Raji (cell line): ENCODE measurements at regions not wholly inside any gene's neighbourhood (a gene's known extent, or its start where the extent isn't known, plus 50 kb on each side); places are given as distances from the start of the nearest gene placed in this dataset.

Source experiments
- POLR2A ChIP-seq: IDR thresholded peaks from 2 replicates; pipeline ENCODE4 v1.6.1; 2011; ENCODE audit warnings: low read depth, low read length, control low read depth; ENCODE audit not compliant: insufficient read depth

- no peak for TF ChIP-seq POLR2A
These were observed 585.2 kb upstream of the PKN2 start for GRCh38 chr1:88098881-88099280.

GRCh38 chr1:88101041-88101440 is 583.0 kb upstream of the PKN2 start:
- no peak for TF ChIP-seq POLR2A

- no peak for TF ChIP-seq POLR2A
These were observed 579.8 kb upstream of the PKN2 start for GRCh38 chr1:88104236-88104635.

- TF ChIP-seq POLR2A, result no peak
These were observed 579.2 kb upstream of the PKN2 start for GRCh38 chr1:88104886-88105285.

- TF ChIP-seq POLR2A, result no peak
These were observed 572.3 kb upstream of the PKN2 start for GRCh38 chr1:88111816-88112215.

- TF ChIP-seq POLR2A, result no peak
These were observed 566.5 kb upstream of the PKN2 start for GRCh38 chr1:88117597-88117996.

- TF ChIP-seq POLR2A, result no peak
These were observed 565.8 kb upstream of the PKN2 start for GRCh38 chr1:88118176-88118845.

GRCh38 chr1:88124614-88125013 is 559.5 kb upstream of the PKN2 start:
- no peak for TF ChIP-seq POLR2A

- no peak for TF ChIP-seq POLR2A
These were observed 557.6 kb upstream of the PKN2 start for GRCh38 chr1:88126467-88126866.

GRCh38 chr1:88133991-88134390 is 550.1 kb upstream of the PKN2 start:
- TF ChIP-seq POLR2A, result no peak

GRCh38 chr1:88134983-88135921 is 548.8 kb upstream of the PKN2 start:
- no peak for TF ChIP-seq POLR2A

GRCh38 chr1:88139633-88140032 is 544.4 kb upstream of the PKN2 start:
- no peak for TF ChIP-seq POLR2A

GRCh38 chr1:88140325-88140724 is 543.7 kb upstream of the PKN2 start:
- no peak for TF ChIP-seq POLR2A

GRCh38 chr1:88141499-88142074 is 542.5 kb upstream of the PKN2 start:
- TF ChIP-seq POLR2A, result no peak

GRCh38 chr1:88145752-88146151 is 538.3 kb upstream of the PKN2 start:
- TF ChIP-seq POLR2A, result no peak

- TF ChIP-seq POLR2A, result no peak
These were observed 534.4 kb upstream of the PKN2 start for GRCh38 chr1:88149686-88150085.

- TF ChIP-seq POLR2A, result no peak
These were observed 533.7 kb upstream of the PKN2 start for GRCh38 chr1:88150330-88150729.

- TF ChIP-seq POLR2A, result no peak
These were observed 520.9 kb upstream of the PKN2 start for GRCh38 chr1:88163187-88163586.
